GM12864 (cell line): ENCODE measurements at regions not wholly inside any gene's neighbourhood (a gene's known extent, or its start where the extent isn't known, plus 50 kb on each side); places are given as distances from the start of the nearest gene placed in this dataset.

ENCODE experiments used
- DNase-seq: peaks from one replicate; pipeline ENCODE4 v3.0.0-alpha.2; 2011; ENCODE audit warnings: low read depth
- H3K4me3 ChIP-seq: 2 replicates; pipeline ENCODE4 v1.5.1; 2011; ENCODE audit warnings: mild to moderate bottlenecking, low read depth, low read length, control low read depth
- TF ChIP-seq, protein P1 (sequence below): IDR thresholded peaks from 2 replicates; pipeline ENCODE4 v1.5.1; 2011; ENCODE audit warnings: low read depth, mild to moderate bottlenecking, moderate library complexity, low read length, control low read depth, inconsistent platforms; ENCODE audit errors: missing control alignments

DNA sequence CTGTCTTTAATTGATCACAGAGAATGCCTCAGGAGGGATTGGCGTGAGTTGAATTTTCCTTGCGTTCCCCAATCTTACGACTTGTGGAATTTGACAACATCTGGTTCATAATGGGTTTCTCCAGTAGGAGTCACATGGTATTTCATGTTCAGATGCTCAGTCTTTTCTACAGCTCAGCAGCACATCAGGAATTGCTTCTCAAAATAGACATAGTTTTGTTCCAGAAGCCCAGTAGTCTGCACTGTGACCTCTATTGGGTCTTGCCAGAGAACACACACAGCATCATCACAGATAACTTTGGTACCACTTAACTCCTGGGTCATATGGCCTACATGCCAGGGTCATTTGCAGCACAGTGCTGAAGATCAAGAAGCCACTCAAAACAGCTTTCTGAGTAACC lies 282.5 kb upstream of the HTR2A start:
- H3K4me3 ChIP-seq: no peak overlapping the region
- TF ChIP-seq, protein P1, sequence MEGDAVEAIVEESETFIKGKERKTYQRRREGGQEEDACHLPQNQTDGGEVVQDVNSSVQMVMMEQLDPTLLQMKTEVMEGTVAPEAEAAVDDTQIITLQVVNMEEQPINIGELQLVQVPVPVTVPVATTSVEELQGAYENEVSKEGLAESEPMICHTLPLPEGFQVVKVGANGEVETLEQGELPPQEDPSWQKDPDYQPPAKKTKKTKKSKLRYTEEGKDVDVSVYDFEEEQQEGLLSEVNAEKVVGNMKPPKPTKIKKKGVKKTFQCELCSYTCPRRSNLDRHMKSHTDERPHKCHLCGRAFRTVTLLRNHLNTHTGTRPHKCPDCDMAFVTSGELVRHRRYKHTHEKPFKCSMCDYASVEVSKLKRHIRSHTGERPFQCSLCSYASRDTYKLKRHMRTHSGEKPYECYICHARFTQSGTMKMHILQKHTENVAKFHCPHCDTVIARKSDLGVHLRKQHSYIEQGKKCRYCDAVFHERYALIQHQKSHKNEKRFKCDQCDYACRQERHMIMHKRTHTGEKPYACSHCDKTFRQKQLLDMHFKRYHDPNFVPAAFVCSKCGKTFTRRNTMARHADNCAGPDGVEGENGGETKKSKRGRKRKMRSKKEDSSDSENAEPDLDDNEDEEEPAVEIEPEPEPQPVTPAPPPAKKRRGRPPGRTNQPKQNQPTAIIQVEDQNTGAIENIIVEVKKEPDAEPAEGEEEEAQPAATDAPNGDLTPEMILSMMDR: no peak
- DNase-seq: no peak

DNA sequence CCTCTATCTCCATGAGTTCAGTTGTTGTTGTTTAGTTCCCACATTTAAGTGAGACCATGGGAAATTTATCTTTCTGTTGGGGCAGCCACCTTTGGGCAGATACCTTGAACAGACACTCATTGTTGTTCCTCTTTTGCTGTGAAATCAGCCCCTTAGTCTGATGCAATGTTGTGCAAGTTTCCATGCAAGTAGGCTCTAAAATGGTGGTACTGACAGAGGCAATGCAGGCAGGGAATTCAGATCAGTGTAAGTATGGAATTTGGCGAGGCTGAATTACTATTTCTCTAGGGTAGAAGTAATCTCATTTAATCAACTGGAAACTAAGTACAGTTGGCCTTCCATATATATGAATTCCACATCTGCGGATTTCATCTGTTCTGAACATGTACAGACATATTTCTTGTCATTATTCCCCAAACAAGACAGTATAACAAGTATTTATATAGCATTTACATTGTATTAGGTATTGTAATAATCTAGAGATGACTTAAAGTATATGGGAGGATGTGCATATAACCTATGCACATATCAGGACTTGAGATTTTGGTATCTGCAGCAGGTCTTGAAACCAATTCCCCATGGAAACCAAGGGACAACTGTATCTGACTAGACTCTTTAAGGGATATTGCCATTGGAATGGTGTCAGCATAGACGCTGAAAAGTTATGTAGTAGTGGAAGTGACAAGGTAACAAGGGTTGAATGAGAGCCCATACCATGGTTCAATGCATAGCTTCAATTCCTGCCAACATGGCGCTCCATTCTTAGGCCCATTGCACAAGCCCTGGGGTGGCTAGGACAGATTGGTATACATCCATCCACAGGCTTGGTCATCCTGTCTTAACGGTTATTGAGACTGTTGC lies 281.5 kb upstream of the HTR2A start:
- DNase-seq: no peak
- TF ChIP-seq, protein P1: no peak
- H3K4me3 ChIP-seq: no peak overlapping the region

DNA sequence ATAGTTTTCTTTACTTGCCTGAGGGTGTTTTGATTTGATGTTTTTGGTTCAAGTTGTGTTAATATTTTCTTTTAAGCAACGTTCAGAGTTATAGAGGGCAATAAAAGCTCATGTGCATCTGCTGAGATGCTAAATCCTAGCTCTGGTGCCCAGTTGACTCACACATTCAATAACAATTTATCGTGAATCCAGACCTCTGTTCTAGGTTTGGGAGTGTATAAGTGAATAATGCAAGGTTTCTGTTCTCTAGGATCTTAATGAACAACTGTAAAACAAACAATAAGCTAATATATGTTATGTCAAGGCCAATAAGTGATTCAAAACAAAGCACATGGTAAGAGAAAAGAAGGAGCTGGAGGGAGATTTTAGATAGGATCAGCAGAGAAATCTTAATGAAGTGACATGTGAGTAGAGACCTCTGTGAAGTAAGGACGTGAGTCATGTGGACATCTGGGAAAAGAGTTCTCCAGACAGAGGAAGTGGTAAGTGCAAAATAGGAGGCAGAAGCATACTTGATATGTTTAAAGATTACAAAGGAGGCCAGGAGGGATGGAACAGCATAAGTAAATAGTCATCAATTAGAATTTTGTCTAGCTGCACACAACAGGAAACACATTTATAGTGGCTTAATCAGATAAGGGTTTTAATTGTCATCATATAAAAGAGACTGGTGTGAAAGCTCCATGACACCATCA lies 278.5 kb upstream of the HTR2A start:
- no peak overlapping the region for H3K4me3 ChIP-seq
- TF ChIP-seq, protein P1: no peak
- no peak for DNase-seq

DNA sequence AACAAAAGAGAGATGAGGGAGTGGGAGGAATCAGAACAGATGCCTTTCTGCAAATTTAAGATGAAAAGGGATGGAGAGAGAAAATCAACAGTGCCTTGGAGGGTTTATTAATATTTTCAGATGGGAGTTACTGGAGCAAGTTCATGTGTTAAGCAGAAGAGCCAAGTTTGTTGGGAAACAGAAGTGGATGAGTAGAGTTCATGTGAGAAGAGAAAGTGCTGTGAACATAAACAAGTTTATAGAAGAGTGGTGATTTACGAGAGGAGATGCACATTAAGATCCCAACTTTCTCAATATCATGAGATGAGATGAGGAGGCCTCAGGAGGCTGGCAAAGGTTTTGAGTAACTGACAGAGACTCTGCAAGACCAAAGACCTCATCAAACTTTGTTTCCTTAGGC lies 274.1 kb upstream of the HTR2A start:
- H3K4me3 ChIP-seq: no peak overlapping the region
- TF ChIP-seq, protein P1: no peak
- DNase-seq: no peak

DNA sequence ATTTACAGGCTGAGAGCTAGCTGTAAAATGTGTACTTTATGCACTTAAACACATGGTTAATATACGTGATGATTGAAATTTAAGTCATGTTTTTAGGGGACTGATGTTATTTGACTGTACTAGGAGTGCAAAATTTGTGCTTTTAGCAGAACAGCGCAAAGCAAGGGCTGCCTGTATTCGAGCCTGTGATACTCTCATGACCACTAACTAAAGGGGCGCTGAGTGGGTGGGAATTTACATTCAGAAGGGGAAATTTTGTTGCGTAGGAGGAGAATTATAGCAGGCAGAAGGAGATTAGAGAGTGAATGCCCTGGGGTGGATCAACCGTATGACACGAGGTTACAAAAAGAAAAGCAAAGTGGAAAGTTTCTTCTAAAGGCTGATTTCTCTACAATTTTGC lies 271.8 kb upstream of the HTR2A start:
- TF ChIP-seq, protein P1: no peak
- no peak overlapping the region for H3K4me3 ChIP-seq
- no peak for DNase-seq

DNA sequence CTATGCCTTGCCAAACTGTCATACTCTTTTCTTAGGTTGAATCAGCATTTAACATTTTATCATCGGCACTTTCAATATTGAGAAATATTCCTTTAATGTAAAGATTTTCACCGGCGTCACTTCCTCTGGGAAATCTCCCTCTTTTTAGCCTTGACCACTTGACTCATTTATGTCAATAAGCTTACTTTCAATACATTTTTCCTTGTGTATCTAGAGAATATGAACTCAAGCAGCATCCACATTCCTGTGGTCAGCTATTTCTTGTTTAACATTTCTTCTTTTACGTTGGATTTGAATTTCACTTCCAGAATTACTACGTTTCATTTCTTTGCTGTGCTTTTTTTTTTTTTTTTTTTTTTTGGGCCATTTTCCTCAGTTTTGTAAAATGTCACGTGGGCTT lies 271.2 kb upstream of the HTR2A start:
- DNase-seq: no peak
- TF ChIP-seq, protein P1: no peak
- no peak overlapping the region for H3K4me3 ChIP-seq
